ENCODE measurements at regions not wholly inside any gene's neighbourhood (a gene's known extent, or its start where the extent isn't known, plus 50 kb on each side); places are given as distances from the start of the nearest gene placed in this dataset.

- Mint-ChIP-seq H3K27ac (no peak overlapping the region), H3K9me3 (peaks cover 17 to 27% of the 10 kb centered on the region in 2 donors), H3K4me1 (no peaks in the 10 kb centered on the region), H3K4me3 (no peak overlapping the region), H3K27me3 (ENCODE audit: low read depth in 2 of 2) (no peaks in the 10 kb centered on the region), H3K36me3 (peaks cover 5% of the 10 kb centered on the region)
- H3K27me3 ChIP-seq (ENCODE audit: control insufficient read depth, insufficient read depth, low read length) = no peaks in the 10 kb centered on the region
- no peak for TF ChIP-seq CTCF (IDR thresholded peaks at IDR 0.05)
- no peaks in the 10 kb centered on the region for H3K9me3 ChIP-seq (ENCODE audit: control insufficient read depth, insufficient read depth, low read length)
- no peak overlapping the region for H3K4me3 ChIP-seq (ENCODE audit: low read length)
- no peaks in the 10 kb centered on the region for H3K4me1 ChIP-seq (ENCODE audit: control insufficient read depth, insufficient read depth, low read length)
- no peaks in the 10 kb centered on the region for H3K36me3 ChIP-seq (ENCODE audit: control insufficient read depth, insufficient read depth, low read length)
- intact Hi-C loops (cut with micrococcal nuclease) = no loop called here
- no peak for ATAC-seq
- DNase-seq = no peak
- WGBS (ENCODE audit: insufficient coverage) = 76% methylated on average over 5 of the region's 5 CpGs
- no peak overlapping the region for H3K27ac ChIP-seq (ENCODE audit: low read length)
Observed at GRCh38 chr13:108031865-108032264, 183.5 kb downstream of the LIG4 start.

GRCh38 chr13:108030769-108031168 lies 184.6 kb downstream of the LIG4 start:
- no peak for TF ChIP-seq CTCF (IDR thresholded peaks at IDR 0.05)
- no peaks in the 10 kb centered on the region for H3K4me1 Mint-ChIP-seq
- no peak overlapping the region for H3K4me3 Mint-ChIP-seq
- H3K27ac Mint-ChIP-seq = no peak overlapping the region
- no peaks in the 10 kb centered on the region for H3K36me3 Mint-ChIP-seq
- H3K27me3 ChIP-seq (ENCODE audit: control insufficient read depth, insufficient read depth, low read length) = no peaks in the 10 kb centered on the region
- peaks cover 15 to 24% of the 10 kb centered on the region in 2 donors for H3K9me3 Mint-ChIP-seq
- no peak overlapping the region for H3K27ac ChIP-seq (ENCODE audit: low read length)
- H3K36me3 ChIP-seq (ENCODE audit: control insufficient read depth, insufficient read depth, low read length) = no peaks in the 10 kb centered on the region
- H3K4me3 ChIP-seq (ENCODE audit: low read length) = no peak overlapping the region
- no peaks in the 10 kb centered on the region for H3K4me1 ChIP-seq (ENCODE audit: control insufficient read depth, insufficient read depth, low read length)
- no peak for DNase-seq
- 67% methylated on average over 1 of the region's 1 CpG for WGBS (ENCODE audit: insufficient coverage)
- ATAC-seq = no peak
- intact Hi-C loops (cut with micrococcal nuclease) = no loop called here
- H3K9me3 ChIP-seq (ENCODE audit: control insufficient read depth, insufficient read depth, low read length) = no peaks in the 10 kb centered on the region
- no peaks in the 10 kb centered on the region for H3K27me3 Mint-ChIP-seq (ENCODE audit: low read depth in 2 of 2)

GRCh38 chr13:108026680-108027410 lies 188.5 kb downstream of the LIG4 start:
- Mint-ChIP-seq H3K36me3 (no peaks in the 10 kb centered on the region), H3K27me3 (ENCODE audit: low read depth in 2 of 2) (no peaks in the 10 kb centered on the region), H3K9me3 (peaks cover 9 to 17% of the 10 kb centered on the region in 2 donors), H3K27ac (no peak overlapping the region), H3K4me1 (no peaks in the 10 kb centered on the region), H3K4me3 (no peak overlapping the region)
- Histone ChIP-seq H3K27ac (ENCODE audit: low read length) (no peak overlapping the region), H3K27me3 (ENCODE audit: control insufficient read depth, insufficient read depth, low read length) (no peaks in the 10 kb centered on the region), H3K4me1 (ENCODE audit: control insufficient read depth, insufficient read depth, low read length) (no peaks in the 10 kb centered on the region), H3K9me3 (ENCODE audit: control insufficient read depth, insufficient read depth, low read length) (no peaks in the 10 kb centered on the region), H3K4me3 (ENCODE audit: low read length) (no peak overlapping the region), H3K36me3 (ENCODE audit: control insufficient read depth, insufficient read depth, low read length) (no peaks in the 10 kb centered on the region)
- TF ChIP-seq CTCF (IDR thresholded peaks at IDR 0.05) = no peak
- DNase-seq (no peak), ATAC-seq (no peak)
- WGBS (ENCODE audit: insufficient coverage) = 44% methylated on average over 1 of the region's 3 CpGs
- intact Hi-C loops (cut with micrococcal nuclease) = no loop called here

GRCh38 chr13:108020027-108020426 lies 195.3 kb downstream of the LIG4 start:
- Histone ChIP-seq H3K36me3 (ENCODE audit: control insufficient read depth, insufficient read depth, low read length) (no peaks in the 10 kb centered on the region), H3K4me1 (ENCODE audit: control insufficient read depth, insufficient read depth, low read length) (no peaks in the 10 kb centered on the region), H3K27me3 (ENCODE audit: control insufficient read depth, insufficient read depth, low read length) (no peaks in the 10 kb centered on the region), H3K27ac (ENCODE audit: low read length) (no peak overlapping the region), H3K4me3 (ENCODE audit: low read length) (no peak overlapping the region), H3K9me3 (ENCODE audit: control insufficient read depth, insufficient read depth, low read length) (peaks cover 5% of the 10 kb centered on the region)
- WGBS (ENCODE audit: insufficient coverage) = 79% methylated on average over 3 of the region's 4 CpGs
- Mint-ChIP-seq H3K4me1 (no peaks in the 10 kb centered on the region), H3K27ac (no peak overlapping the region), H3K4me3 (no peak overlapping the region), H3K27me3 (ENCODE audit: low read depth in 2 of 2) (no peaks in the 10 kb centered on the region), H3K9me3 (peaks cover 4 to 21% of the 10 kb centered on the region in 2 donors), H3K36me3 (peaks cover 10% of the 10 kb centered on the region)
- intact Hi-C loops (cut with micrococcal nuclease) = no loop called here
- ATAC-seq = no peak
- DNase-seq = no peak
- no peak for TF ChIP-seq CTCF (IDR thresholded peaks at IDR 0.05)

Data from natural killer cell (primary cell).